IgD-negative memory B cell (primary cell): ENCODE measurements at regions not wholly inside any gene's neighbourhood (a gene's known extent, or its start where the extent isn't known, plus 50 kb on each side); places are given as distances from the start of the nearest gene placed in this dataset.
"Not testable (repeated sequence)": the region's sequence is repeated elsewhere in the genome, so short reads cannot be mapped to it uniquely, and the experiment has no call there.

Source experiments
- H3K27ac Mint-ChIP-seq, 3 donors: one replicate each; pipeline ENCODE4 v1.8.0; 2020 to 2022; ENCODE audit warnings: mild to moderate bottlenecking in 3 of 3, mixed read lengths in 3 of 3, moderate library complexity in 1 of 3
- H3K27me3 Mint-ChIP-seq: one replicate; pipeline ENCODE4 v1.8.0; 2021; ENCODE audit warnings: mixed read lengths
- H3K36me3 Mint-ChIP-seq: one replicate; pipeline ENCODE4 v1.8.0; 2020; ENCODE audit warnings: mild to moderate bottlenecking, mixed read lengths
- H3K4me1 Mint-ChIP-seq, 3 donors: one replicate each; pipeline ENCODE4 v1.8.0; 2020 to 2022; ENCODE audit warnings: mixed read lengths in 3 of 3, mild to moderate bottlenecking in 1 of 3
- H3K4me3 Mint-ChIP-seq, 4 donors: one replicate each; pipeline ENCODE4 v1.8.0; 2020 to 2022; ENCODE audit warnings: mild to moderate bottlenecking in 4 of 4, mixed read lengths in 4 of 4, moderate library complexity in 3 of 4
- H3K9me3 Mint-ChIP-seq, 3 donors: one replicate each; pipeline ENCODE4 v1.8.0; 2020 to 2021; ENCODE audit warnings: mixed read lengths in 3 of 3, mild to moderate bottlenecking in 1 of 3

GRCh38 chr1:95863086-95863485, 629.1 kb downstream of the RWDD3 start:
- no peaks in the 10 kb centered on the region for H3K4me1 Mint-ChIP-seq
- H3K27ac Mint-ChIP-seq = no peak overlapping the region
- no peaks in the 10 kb centered on the region for H3K27me3 Mint-ChIP-seq
- no peak overlapping the region for H3K4me3 Mint-ChIP-seq
- peaks cover 3 to 12% (median 7%) of the 10 kb centered on the region in 3 donors for H3K9me3 Mint-ChIP-seq
- no peaks in the 10 kb centered on the region for H3K36me3 Mint-ChIP-seq

- Mint-ChIP-seq H3K36me3 (no peaks in the 10 kb centered on the region), H3K4me3 (no peak overlapping the region), H3K9me3 (peaks cover 3 to 12% (median 8%) of the 10 kb centered on the region in 3 donors), H3K4me1 (no peaks in the 10 kb centered on the region), H3K27me3 (no peaks in the 10 kb centered on the region), H3K27ac (no peak overlapping the region)
These were observed 631.8 kb downstream of the RWDD3 start for GRCh38 chr1:95865769-95866168.

- H3K9me3 Mint-ChIP-seq = peaks cover 2 to 6% (median 3%) of the 10 kb centered on the region in 3 donors
- no peak overlapping the region for H3K4me3 Mint-ChIP-seq
- H3K27me3 Mint-ChIP-seq = no peaks in the 10 kb centered on the region
- H3K27ac Mint-ChIP-seq = no peak overlapping the region
- H3K36me3 Mint-ChIP-seq = no peaks in the 10 kb centered on the region
- no peaks in the 10 kb centered on the region for H3K4me1 Mint-ChIP-seq
These were observed 642.3 kb downstream of the RWDD3 start for GRCh38 chr1:95876276-95876675.

- Mint-ChIP-seq H3K36me3 (no peaks in the 10 kb centered on the region), H3K4me1 (no peaks in the 10 kb centered on the region), H3K9me3 (peaks cover 3 to 6% (median 4%) of the 10 kb centered on the region in 3 donors), H3K27me3 (no peaks in the 10 kb centered on the region), H3K4me3 (no peak overlapping the region), H3K27ac (no peak overlapping the region)
These were observed 645.6 kb downstream of the RWDD3 start for GRCh38 chr1:95879498-95880050.

- Mint-ChIP-seq H3K36me3 (peaks cover 5% of the 10 kb centered on the region), H3K4me1 (no peaks in the 10 kb centered on the region), H3K27me3 (no peaks in the 10 kb centered on the region), H3K9me3 (peaks cover 0 to 9% (median 4%) of the 10 kb centered on the region in 3 donors), H3K4me3 (no peak overlapping the region), H3K27ac (no peak overlapping the region)
These were observed 655.0 kb downstream of the RWDD3 start for GRCh38 chr1:95888941-95889390.

GRCh38 chr1:95889400-95889799, 655.4 kb downstream of the RWDD3 start:
- Mint-ChIP-seq H3K27me3 (no peaks in the 10 kb centered on the region), H3K27ac (no peak overlapping the region), H3K4me1 (no peaks in the 10 kb centered on the region), H3K4me3 (no peak overlapping the region), H3K9me3 (peaks cover 0 to 7% (median 4%) of the 10 kb centered on the region in 3 donors), H3K36me3 (peaks cover 5% of the 10 kb centered on the region)

GRCh38 chr1:95893921-95894320, 659.9 kb downstream of the RWDD3 start:
- Mint-ChIP-seq H3K4me1 (no peaks in the 10 kb centered on the region), H3K4me3 (no peak overlapping the region), H3K36me3 (no peaks in the 10 kb centered on the region), H3K9me3 (peaks cover 2 to 9% (median 3%) of the 10 kb centered on the region in 3 donors), H3K27me3 (no peaks in the 10 kb centered on the region), H3K27ac (no peak overlapping the region)

- no peaks in the 10 kb centered on the region for H3K27me3 Mint-ChIP-seq
- no peaks in the 10 kb centered on the region for H3K36me3 Mint-ChIP-seq
- H3K9me3 Mint-ChIP-seq = peaks cover 2 to 9% (median 5%) of the 10 kb centered on the region in 3 donors
- no peak overlapping the region for H3K4me3 Mint-ChIP-seq
- no peak overlapping the region for H3K27ac Mint-ChIP-seq
- H3K4me1 Mint-ChIP-seq = no peaks in the 10 kb centered on the region
These were observed 669.0 kb downstream of the RWDD3 start for GRCh38 chr1:95903060-95903459.

GRCh38 chr1:95905818-95906395, 671.9 kb downstream of the RWDD3 start:
- Mint-ChIP-seq H3K36me3 (no peaks in the 10 kb centered on the region), H3K27ac (no peak overlapping the region), H3K27me3 (no peaks in the 10 kb centered on the region), H3K4me3 (no peak overlapping the region), H3K4me1 (no peaks in the 10 kb centered on the region), H3K9me3 (peaks cover 2 to 14% (median 9%) of the 10 kb centered on the region in 3 donors)

GRCh38 chr1:95911739-95912138, 677.7 kb downstream of the RWDD3 start:
- H3K36me3 Mint-ChIP-seq, H3K4me1 Mint-ChIP-seq, H3K27ac Mint-ChIP-seq, H3K4me3 Mint-ChIP-seq, H3K27me3 Mint-ChIP-seq: not testable (repeated sequence)
- H3K9me3 Mint-ChIP-seq = peaks cover 3 to 12% (median 9%) of the 10 kb centered on the region in 3 donors

GRCh38 chr1:95916616-95917015, 682.6 kb downstream of the RWDD3 start:
- H3K27me3 Mint-ChIP-seq = no peaks in the 10 kb centered on the region
- H3K9me3 Mint-ChIP-seq = peaks cover 3 to 7% (median 7%) of the 10 kb centered on the region in 3 donors
- H3K4me1 Mint-ChIP-seq = no peaks in the 10 kb centered on the region
- no peaks in the 10 kb centered on the region for H3K36me3 Mint-ChIP-seq
- H3K27ac Mint-ChIP-seq = no peak overlapping the region
- no peak overlapping the region for H3K4me3 Mint-ChIP-seq

GRCh38 chr1:95924684-95925083, 690.7 kb downstream of the RWDD3 start:
- Mint-ChIP-seq H3K4me3 (no peak overlapping the region), H3K27ac (no peak overlapping the region), H3K27me3 (no peaks in the 10 kb centered on the region), H3K4me1 (no peaks in the 10 kb centered on the region), H3K36me3 (no peaks in the 10 kb centered on the region), H3K9me3 (peaks cover under 1 to 15% (median 11%) of the 10 kb centered on the region in 3 donors)

- H3K27ac Mint-ChIP-seq = no peak overlapping the region
- no peaks in the 10 kb centered on the region for H3K27me3 Mint-ChIP-seq
- H3K4me3 Mint-ChIP-seq = no peak overlapping the region
- no peaks in the 10 kb centered on the region for H3K36me3 Mint-ChIP-seq
- no peaks in the 10 kb centered on the region for H3K4me1 Mint-ChIP-seq
- H3K9me3 Mint-ChIP-seq = peaks cover 3 to 13% (median 5%) of the 10 kb centered on the region in 3 donors
These were observed 692.3 kb downstream of the RWDD3 start for GRCh38 chr1:95926331-95926730.

GRCh38 chr1:95927061-95927460, 693.1 kb downstream of the RWDD3 start:
- peaks cover 0 to 2% (median 0%) of the 10 kb centered on the region in 3 donors for H3K4me1 Mint-ChIP-seq
- peaks cover 0 to 14% (median 4%) of the 10 kb centered on the region in 3 donors for H3K9me3 Mint-ChIP-seq
- H3K4me3 Mint-ChIP-seq = no peak overlapping the region
- no peaks in the 10 kb centered on the region for H3K36me3 Mint-ChIP-seq
- no peak overlapping the region for H3K27ac Mint-ChIP-seq
- H3K27me3 Mint-ChIP-seq = no peaks in the 10 kb centered on the region

- Mint-ChIP-seq H3K27me3 (no peaks in the 10 kb centered on the region), H3K9me3 (peaks cover 2 to 7% (median 7%) of the 10 kb centered on the region in 3 donors), H3K4me1 (peaks cover 0 to 4% (median 0%) of the 10 kb centered on the region in 3 donors), H3K36me3 (no peaks in the 10 kb centered on the region), H3K27ac (no peak overlapping the region), H3K4me3 (no peak overlapping the region)
These were observed 701.7 kb downstream of the RWDD3 start for GRCh38 chr1:95935719-95936118.
